MV-4-11 (cell line): ENCODE measurements at regions not wholly inside any gene's neighbourhood (a gene's known extent, or its start where the extent isn't known, plus 50 kb on each side); places are given as distances from the start of the nearest gene placed in this dataset.
A peak's percentile ranks its signal among the peaks of the same experiment; 100 is the strongest.

ENCODE experiments used
- DNase-seq: peaks from one replicate; lab custom pipeline; 2025; lab: John Stamatoyannopoulos, UW

GRCh38 chrX:134747006-134747405 is 50.0 kb downstream of the PABIR2 start:
- no peak for DNase-seq

- no peak for DNase-seq
Measured at GRCh38 chrX:134746410-134746785, 50.6 kb downstream of the PABIR2 start.

- peak; percentile 63 for DNase-seq
Measured at GRCh38 chrX:134745636-134746409, 51.2 kb downstream of the PABIR2 start.

- no peak for DNase-seq
Measured at GRCh38 chrX:134743091-134743490, 53.9 kb downstream of the PABIR2 start.

- no peak for DNase-seq
Measured at GRCh38 chrX:134742573-134742972, 54.4 kb downstream of the PABIR2 start.

- DNase-seq = no peak
Measured at GRCh38 chrX:134741746-134742145, 55.3 kb downstream of the PABIR2 start.

- DNase-seq = peak; percentile 54
Measured at GRCh38 chrX:134738986-134739740, 57.8 kb downstream of the PABIR2 start.

- DNase-seq = no peak
Measured at GRCh38 chrX:134738445-134738844, 58.6 kb downstream of the PABIR2 start.

- DNase-seq = no peak
Measured at GRCh38 chrX:134737721-134738369, 59.2 kb downstream of the PABIR2 start.

GRCh38 chrX:134737061-134737460 is 59.9 kb downstream of the PABIR2 start:
- DNase-seq = no peak

- no peak for DNase-seq
Measured at GRCh38 chrX:134736356-134736755, 60.6 kb downstream of the PABIR2 start.

- no peak for DNase-seq
Measured at GRCh38 chrX:134735015-134735414, 62.0 kb downstream of the PABIR2 start.

GRCh38 chrX:134734466-134734952 is 62.5 kb downstream of the PABIR2 start:
- DNase-seq = no peak

GRCh38 chrX:134733591-134733990 is 63.4 kb downstream of the PABIR2 start:
- no peak for DNase-seq

GRCh38 chrX:134732676-134733075 is 64.3 kb downstream of the PABIR2 start:
- no peak for DNase-seq

GRCh38 chrX:134732152-134732551 is 64.9 kb downstream of the PABIR2 start:
- no peak for DNase-seq

GRCh38 chrX:134727363-134727762 is 69.1 kb upstream of the PLAC1 start:
- DNase-seq = no peak

GRCh38 chrX:134725103-134725690 is 66.9 kb upstream of the PLAC1 start:
- no peak for DNase-seq

- DNase-seq = no peak
Measured at GRCh38 chrX:134721766-134722532, 63.7 kb upstream of the PLAC1 start.

GRCh38 chrX:134718966-134719317 is 60.7 kb upstream of the PLAC1 start:
- DNase-seq = peak; percentile 81

- DNase-seq = peak; percentile 41
Measured at GRCh38 chrX:134718105-134718965, 60.1 kb upstream of the PLAC1 start.
